NCI-H2196 (cell line): ENCODE measurements at regions not wholly inside any gene's neighbourhood (a gene's known extent, or its start where the extent isn't known, plus 50 kb on each side); places are given as distances from the start of the nearest gene placed in this dataset.

Source experiments
- DNase-seq: peaks from one replicate; lab custom pipeline; 2025; ENCODE audit not compliant: unreplicated experiment; lab: John Stamatoyannopoulos, UW

DNA sequence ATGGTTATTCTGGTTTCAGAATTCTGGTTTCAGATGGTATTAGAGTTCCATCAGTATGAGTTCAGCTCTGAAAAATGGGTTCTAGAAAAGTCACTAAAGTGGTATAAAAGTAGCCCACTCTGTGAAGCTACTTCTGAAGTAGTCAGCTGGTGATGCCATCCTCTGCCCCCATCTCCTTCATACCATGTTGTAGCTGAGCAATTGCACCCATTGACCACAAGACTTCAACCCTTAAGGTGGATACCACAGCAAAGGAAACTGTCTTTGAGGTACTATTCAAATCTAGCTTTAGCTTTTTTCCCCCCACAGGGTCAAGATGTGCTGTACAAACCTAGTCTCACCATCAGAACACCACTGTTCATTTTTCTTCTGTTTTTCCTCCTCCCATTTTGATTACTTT is 444.9 kb downstream of the DMAC1 start:
- DNase-seq: no peak

DNA sequence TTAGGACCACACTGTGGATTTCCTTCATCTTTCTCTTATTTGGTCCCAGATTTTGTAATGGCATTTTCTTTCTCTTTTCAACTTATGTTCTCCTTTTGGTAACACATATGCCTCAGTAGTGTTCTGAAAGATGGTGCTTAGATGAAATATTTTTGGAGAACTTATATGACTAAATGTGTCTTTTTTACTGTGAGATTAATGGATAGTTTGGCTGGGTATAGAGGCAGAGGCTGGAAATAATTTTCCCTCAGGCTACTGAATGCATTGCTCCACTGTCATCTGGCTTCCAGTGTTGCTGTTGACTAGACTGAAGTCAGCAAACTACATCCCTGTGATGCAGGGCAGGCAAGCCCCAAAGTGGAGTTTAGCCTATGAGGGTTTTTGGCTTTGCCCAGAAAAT is 450.9 kb downstream of the DMAC1 start:
- no peak for DNase-seq

DNA sequence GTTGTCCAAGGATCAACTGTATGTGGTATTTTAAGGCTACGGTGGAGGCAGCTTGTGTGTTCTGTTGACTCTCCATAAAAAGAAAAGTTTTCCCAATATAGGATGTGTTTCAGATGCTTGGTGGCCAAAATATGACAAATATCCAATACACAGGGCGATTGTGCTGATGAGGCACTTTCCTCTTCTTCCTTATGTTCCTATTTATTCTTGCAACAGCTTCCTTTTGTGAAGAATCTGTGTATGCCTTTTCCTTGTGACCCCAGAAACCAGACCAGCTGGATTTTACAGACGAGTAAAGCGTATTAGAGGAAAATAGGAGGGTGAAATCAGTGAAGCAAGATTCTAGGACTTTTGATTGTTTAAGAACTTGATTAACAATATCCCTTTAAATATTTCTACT is 452.0 kb downstream of the DMAC1 start:
- DNase-seq: no peak

DNA sequence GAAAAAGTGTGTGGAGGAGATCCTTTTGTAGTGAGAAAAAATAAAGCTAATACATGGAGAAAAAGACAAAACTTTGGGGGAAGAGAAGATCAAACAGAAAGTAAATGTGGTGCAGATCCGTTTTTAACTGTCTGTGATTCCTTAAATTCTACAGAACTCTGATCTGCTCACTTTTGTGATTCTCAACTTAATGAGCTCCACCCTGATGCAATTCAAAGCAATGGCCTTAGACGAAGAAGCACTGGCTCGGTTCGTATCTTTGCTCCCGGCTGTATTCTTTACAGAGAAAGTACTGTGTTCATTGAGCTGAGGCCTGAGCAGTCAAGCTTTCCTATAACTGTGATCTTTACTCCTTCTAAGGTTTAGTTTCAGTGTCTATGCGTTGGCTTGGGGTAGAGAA is 453.4 kb downstream of the DMAC1 start:
- DNase-seq: no peak

DNA sequence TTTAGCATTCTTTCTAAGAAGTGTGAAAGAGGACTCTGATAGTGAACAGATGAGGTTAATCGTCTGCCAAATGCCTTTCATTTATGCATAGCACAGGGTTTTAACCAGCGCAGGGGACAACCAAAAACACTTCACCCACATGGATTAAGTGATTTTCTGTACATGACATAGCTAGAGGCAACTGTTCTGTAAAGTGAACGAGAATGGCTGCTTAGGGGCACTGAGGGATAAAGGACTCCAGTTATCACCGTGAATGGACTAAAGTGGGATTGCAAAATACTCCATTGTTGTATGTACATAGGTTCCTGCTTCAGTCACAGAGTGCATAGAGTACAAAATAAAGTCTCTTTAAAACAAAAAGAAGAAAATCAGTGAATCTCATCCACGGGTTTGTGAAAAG is 456.8 kb downstream of the DMAC1 start:
- no peak for DNase-seq

DNA sequence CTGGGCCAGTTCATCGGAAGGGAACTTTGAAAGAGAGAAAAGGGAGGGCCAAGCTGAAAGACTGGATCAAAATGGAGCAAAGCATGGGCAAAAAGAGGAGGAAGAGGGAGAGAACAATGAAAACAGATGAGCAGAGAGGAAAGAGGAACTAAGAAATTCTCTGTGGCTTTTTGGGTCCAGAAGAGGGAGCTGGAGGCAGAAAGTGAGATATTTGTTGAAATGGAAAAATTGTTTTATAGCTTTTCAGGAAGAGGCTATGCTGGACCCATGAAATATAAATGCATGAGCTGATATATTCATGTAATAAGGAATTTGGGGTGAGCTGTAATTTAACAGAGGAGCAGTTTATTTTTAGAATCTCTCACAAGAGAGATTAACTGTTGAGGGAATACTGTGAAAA is 457.3 kb downstream of the DMAC1 start:
- no peak for DNase-seq

DNA sequence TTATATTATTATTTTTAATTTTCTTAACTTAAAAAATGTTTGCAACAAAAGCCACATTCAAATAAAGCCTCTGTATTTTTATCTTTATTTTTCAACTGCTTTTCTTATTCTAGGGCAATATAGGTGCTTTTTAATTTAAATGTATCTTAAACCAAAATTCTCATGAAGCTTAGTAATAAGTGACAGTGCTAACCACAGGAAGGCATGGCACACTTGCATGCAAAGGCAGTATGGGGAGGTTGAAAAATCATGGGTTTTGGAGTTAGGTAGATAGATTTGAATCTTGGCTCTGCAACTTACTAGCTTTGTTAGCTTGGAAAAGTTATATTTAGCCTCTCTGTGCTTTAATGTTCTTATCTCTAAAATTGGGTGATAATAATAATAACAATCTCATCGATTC is 458.0 kb downstream of the DMAC1 start:
- DNase-seq: no peak

DNA sequence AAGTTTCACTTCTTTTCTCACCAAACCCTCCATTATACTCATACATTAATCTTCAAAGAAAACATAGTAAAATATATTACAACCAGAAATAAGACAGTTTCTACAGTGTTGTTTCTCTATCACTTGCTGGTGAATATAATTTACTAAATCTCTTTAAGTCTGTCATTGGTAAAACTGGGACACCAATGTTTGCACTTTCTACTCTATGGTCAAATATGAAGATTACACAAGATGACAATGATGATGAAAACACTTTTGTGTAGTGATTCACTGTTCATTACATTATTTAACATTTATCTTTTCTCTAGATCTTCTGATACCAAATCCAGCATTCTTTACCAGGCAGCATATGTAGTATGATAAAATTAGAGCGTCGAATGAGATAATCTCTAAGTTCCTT is 459.1 kb downstream of the DMAC1 start:
- no peak for DNase-seq

DNA sequence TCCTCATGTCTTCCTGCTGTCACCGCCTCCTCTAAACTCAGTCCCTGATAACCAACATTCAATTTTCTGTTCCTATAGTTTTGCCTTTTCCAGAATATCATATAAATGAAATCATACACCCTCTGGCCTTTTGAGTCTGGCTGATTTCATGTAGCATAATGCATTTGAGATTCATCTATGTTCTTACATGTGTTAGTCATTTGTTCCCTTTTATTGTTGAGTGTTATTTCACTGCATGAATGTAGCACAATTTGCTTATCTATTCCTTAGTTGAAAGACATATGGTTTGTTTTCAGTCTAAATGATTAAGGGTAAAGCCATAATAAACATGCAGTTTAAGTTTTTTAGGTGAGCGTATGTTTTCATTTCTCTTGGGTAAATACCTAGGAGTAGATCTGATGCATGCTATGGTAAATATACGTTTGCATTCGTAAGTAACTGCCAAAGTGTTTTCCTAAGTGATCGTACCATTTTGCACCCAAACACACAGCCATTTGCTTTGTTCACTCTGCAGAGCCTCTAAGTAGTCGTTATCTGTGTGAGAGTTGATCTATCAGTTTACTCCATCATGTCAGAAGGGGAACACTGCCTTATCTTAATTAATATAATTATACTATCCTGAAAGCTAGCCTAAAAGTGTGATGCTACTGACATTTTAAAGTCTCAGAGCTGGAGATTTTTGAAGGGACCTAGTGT is 460.8 kb downstream of the DMAC1 start:
- no peak for DNase-seq

DNA sequence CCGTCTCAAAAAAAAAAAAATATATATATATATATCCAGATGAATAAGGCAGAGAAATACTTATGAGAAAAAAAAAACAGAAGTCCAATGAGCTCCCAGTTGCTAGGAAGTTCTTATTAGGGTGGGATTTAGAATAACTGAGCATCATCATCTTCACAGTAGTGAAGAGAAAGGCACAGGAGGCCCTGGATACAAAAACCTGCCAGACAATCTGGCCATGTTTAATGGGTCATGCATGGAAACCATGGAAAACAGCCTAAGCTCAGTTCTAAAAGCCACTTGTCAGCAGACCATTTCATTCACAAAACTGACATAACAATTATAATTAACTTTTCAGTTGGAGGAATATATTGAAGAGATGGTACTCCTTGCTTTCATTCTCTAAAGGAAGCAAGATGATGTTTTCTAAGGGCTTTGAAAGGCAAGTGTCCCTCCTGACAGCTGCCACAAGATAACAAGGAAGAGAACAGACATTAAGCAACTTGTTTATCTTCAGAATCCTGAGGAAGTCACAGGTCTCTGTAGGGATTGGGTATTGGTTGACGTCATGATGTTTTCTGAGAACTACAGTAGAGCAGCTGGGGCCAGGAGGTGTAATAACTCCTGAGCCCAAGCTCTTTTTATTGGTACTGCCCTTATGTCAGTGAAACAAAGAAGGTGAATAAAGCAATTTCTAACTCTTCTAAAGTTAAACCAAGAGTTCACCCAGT is 463.1 kb downstream of the DMAC1 start:
- peak; percentile 74 for DNase-seq

DNA sequence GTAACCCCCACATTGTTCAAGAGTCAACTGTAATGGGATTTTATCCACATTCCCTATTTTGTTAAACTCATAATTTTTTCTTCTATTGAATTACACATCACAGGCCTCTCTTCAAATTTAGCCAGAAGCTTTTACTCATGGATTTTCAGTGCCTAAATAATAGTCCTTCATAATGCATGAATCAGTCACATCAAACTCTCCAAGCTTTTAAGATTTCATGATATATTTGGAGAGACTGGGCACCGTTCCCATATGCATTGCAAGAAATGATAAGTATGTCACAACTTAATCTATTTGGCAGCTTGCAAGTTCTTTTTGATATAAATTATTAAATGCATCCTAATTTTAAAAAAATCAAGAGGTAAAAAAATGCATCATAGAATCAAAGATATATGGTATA is 465.9 kb downstream of the DMAC1 start:
- no peak for DNase-seq

DNA sequence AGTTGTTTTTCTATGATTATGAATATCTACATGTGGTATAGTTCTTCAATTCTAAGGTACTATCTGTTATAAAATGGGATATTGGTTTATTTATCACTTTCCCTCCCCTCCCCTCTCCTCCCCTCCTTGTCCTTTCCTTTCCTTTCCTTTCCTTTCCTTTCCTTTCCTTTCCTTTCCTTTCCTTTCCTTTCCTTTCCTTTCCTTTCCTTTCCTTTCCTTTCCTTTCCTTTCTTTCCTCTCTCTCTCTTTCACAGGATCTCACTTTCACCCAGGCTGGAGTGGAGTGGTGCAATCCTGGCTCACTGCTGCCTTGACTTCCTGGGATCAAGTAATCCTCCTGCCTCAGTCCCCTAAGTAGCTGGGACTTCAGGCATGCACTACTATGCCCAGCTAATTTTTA is 466.8 kb downstream of the DMAC1 start:
- no peak for DNase-seq

DNA sequence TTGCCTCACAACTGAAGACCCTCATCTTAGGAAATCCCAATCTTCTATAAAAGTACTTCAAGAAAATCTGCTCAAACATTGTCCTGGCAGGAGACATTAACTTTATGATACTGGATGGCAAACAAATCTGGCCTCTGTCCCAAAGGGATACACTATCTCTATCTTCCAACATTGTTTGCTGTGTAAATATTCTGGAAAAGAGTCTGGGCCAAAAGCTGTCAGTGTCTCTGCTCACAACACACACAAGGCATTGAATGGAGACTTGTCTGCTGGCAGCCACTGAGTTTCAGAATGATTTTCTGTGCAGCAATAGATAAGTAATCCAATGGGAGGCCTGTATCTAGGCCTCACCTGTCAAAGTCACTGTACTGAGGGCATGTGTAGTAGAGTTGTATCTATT is 471.1 kb downstream of the DMAC1 start:
- DNase-seq: peak; percentile 67

DNA sequence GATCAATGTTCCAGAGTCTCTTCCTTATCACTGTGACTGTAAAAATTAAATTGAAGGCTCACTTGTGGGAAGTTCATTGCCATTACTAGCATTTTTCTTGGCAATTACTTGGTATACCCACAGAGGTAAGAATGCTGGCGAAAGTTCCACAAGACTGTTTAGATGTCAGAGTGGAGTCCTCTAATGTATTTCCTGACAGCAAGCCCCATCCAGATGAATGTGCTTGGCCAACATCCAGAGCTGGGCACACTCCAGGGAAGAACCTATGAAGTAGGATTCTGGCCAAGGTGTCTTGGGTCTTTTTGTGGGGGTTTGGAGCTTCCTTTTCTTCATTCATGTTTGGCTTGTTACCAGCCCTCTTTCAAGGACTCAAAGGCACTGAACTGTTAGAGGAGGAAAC is 473.6 kb downstream of the DMAC1 start:
- DNase-seq: no peak

DNA sequence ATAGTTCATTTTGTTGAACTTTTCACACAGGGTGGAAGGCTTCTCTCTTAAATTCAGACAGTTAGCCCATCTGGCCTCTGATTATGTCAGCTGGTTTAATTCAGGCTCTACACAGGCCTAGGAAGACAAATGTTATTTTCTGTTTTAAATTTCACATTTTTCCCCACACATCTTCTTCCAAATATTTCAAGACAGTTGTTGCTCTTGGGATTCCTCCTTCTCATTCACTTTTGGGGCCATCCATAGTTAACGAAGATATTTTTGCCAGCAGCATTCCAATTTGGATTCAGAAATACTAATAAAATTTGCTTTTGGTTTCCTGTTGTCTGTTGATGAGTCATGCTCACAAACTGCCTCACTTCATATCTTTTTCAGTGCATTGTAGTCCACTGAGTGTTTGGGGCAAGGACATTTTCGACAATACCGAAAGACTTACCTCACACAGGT is 475.4 kb downstream of the DMAC1 start:
- DNase-seq: no peak

DNA sequence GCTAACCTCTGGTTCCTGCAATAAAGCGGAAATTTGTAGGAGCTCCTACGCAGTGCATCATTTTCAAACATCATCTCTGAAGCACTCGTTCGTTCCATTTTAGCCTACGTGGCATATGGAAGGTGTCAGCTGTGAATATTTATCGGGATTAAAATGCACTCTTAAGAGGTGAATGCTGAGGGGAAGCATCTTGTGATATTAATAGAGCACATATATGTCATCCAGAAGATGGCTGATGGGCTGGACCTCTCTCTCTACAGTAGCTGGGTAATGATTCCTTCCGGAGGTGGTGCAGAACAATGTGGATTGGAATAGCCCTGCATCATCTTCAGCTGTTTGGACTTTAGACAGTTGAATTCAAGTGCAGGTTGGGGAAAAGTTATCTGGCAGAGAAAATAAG is 478.7 kb downstream of the DMAC1 start:
- DNase-seq: no peak

DNA sequence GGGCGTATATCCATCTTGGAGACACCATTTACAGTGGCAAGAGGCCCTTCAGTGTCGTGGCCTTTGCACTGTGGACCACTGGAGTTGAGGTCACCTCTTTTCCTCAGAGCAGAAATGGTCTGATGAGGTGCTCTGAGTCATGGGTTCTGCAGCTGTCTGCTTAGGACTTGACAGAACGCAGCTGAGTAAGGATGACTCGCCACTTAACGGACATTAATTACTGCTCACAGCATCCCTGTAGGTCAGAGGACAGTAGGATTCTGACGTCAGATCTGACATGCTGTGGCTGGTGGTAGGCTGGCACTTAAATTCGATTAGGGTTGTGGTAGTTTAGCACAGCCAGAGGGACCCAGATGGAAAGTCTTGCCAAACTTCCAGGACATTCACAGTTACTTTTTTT is 479.4 kb downstream of the DMAC1 start:
- peak; percentile 83 for DNase-seq

DNA sequence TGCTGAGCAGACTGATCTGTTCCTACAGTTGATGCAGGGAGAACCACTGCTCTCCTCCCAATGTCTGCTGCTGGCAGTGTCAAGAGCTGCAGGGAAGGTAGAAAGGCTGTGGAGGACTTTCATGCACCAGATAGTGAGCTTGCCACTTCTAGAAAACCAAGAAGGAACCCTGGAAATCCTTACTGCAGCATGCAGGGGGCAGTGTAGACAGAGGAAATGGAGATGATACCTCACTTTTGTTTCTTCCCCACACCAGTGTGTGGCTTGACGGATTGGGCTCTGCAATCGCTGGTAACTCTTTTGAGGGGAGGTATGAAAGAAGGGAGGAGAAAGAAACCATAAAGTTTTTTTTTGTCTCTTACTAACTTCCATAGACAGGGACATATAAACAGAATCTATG is 480.7 kb downstream of the DMAC1 start:
- DNase-seq: peak; percentile 32

DNA sequence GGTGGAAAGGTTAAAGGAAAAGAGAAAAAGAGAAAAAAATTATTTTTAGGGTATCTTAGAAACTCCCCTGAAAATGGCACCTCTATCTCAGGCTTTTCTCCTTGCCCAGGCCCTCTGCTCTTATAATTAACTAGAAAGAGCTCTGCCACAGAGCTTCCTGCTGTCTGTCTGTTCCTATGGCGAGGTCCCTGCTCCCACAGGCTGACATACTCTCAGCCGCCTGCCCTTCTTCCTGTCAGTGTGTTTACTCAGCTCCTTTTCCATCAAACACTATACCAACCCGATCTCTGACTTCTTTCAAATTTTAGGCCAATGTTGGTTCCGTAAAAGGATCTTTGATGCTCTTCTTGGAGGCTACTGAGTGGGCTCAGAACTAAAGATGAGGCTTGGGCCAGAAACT is 482.6 kb downstream of the DMAC1 start:
- no peak for DNase-seq

DNA sequence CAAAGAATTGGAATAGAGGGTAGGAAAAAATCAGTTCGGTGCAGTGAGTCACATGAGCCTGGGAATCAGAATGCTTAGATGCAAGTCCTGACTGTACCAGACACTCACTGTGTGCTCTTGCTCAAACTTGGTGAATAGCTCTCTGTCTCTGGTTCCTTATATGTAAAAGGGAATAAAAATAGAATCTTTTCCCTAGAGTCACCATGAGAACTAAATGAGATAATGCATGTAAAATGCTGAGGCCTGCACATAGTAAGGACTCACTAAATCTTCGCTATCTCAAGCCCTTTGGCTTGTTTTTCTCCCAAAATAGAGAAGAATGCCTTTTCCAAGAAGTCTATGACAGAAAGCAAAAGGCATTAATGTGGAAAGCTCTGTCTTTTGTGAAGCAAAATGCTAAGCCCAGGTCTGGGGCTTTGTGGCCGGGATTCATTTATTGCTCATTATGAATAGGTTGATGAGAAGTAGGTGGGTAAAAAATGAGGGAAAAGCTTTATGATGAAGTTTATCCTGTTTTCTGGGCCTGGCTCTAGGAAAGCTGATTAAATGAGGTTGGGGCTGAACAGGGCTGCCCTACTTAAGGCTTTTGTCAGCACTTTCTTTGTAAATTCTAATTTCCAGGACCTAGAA is 483.3 kb downstream of the DMAC1 start:
- DNase-seq: no peak

DNA sequence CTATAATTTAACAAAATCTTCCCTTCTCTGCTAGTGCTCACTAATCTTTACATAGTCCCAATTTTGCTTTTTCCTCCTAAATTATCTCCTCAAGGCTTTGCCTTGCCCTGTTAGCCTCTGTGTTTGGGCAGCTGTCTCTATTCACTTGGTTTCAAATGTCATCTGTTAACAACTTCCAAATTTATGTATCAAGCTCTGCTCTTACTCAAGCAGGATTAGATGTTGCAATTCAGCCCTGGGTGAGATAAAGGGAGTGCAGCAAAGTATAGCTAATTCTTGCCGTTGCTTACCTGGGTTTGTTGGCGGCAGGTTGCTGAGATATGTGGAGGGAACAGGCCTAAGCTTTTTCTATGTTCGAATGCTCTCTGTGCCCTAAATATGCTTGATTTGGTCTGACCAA is 483.8 kb downstream of the DMAC1 start:
- peak; percentile 52 for DNase-seq

DNA sequence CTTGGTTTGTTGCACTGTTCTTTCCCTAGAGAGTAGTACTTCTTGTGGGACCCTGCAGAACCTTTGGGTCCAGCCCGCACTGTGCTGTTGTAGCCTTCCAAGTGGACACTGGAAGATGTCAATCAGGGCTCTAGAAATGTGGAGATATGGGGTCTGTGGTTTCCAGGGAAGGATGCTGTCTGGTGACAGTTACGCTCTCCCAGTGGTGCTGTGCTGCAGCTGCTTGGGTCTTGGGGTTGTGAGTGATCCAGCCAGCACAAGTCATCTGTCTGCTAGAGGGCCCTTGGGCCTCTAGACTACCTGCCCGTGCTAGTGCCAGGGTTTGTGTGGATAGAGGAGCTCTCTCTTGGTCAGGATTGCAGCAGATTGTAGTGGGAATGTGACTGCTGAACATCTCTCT is 484.5 kb downstream of the DMAC1 start:
- no peak for DNase-seq
